H9 (cell line): ENCODE measurements at regions not wholly inside any gene's neighbourhood (a gene's known extent, or its start where the extent isn't known, plus 50 kb on each side); places are given as distances from the start of the nearest gene placed in this dataset.

ENCODE experiments used
- DNase-seq: peaks from one replicate; pipeline ENCODE4 v3.0.0-alpha.2; 2017
- H2AFZ ChIP-seq: one replicate; pipeline ENCODE4 v1.6.1; 2013; ENCODE audit warnings: mild to moderate bottlenecking, low read length, control low read depth, moderate library complexity
- H2AK5ac ChIP-seq: 2 replicates; pipeline ENCODE4 v1.6.1; 2013; ENCODE audit warnings: low read length, control low read depth, mixed read lengths; ENCODE audit not compliant: insufficient read length
- H2BK120ac ChIP-seq: one replicate; pipeline ENCODE4 v1.6.1; 2013; ENCODE audit warnings: low read depth, mild to moderate bottlenecking, low read length, control low read depth, inconsistent platforms; ENCODE audit not compliant: poor library complexity, severe bottlenecking
- H2BK12ac ChIP-seq: 2 replicates; pipeline ENCODE4 v1.6.1; 2013; ENCODE audit warnings: low read length, control low read depth, mixed read lengths, low read depth; ENCODE audit not compliant: insufficient read length
- H2BK15ac ChIP-seq: 2 replicates; pipeline ENCODE4 v1.6.1; 2013; ENCODE audit warnings: low read depth, low read length, control low read depth
- H2BK20ac ChIP-seq: one replicate; pipeline ENCODE4 v1.6.1; 2013; ENCODE audit warnings: low read depth, mild to moderate bottlenecking, low read length, control low read depth, inconsistent platforms; ENCODE audit not compliant: poor library complexity, severe bottlenecking
- H2BK5ac ChIP-seq: 2 replicates; pipeline ENCODE4 v1.6.1; 2013; ENCODE audit warnings: low read length, control low read depth, mixed read lengths; ENCODE audit not compliant: insufficient read length
- H3K14ac ChIP-seq: 2 replicates; pipeline ENCODE4 v1.6.1; 2013; ENCODE audit warnings: low read length, control low read depth; ENCODE audit not compliant: insufficient read depth
- H3K18ac ChIP-seq: 2 replicates; pipeline ENCODE4 v1.6.1; 2013; ENCODE audit warnings: low read depth, mild to moderate bottlenecking, mixed read lengths, low read length, control low read depth; ENCODE audit not compliant: insufficient read length
- H3K23ac ChIP-seq: 2 replicates; pipeline ENCODE4 v1.6.1; 2013; ENCODE audit warnings: low read length, control low read depth, mixed read lengths, low read depth; ENCODE audit not compliant: insufficient read length
- H3K23me2 ChIP-seq: 2 replicates; pipeline ENCODE4 v1.6.1; 2013; ENCODE audit warnings: low read depth, mild to moderate bottlenecking, mixed read lengths, low read length, control low read depth; ENCODE audit not compliant: insufficient read length, poor library complexity, severe bottlenecking
- H3K27ac ChIP-seq: 2 replicates; pipeline ENCODE4 v1.5.1; 2013; ENCODE audit warnings: low read length, control low read depth, mixed read lengths, low read depth; ENCODE audit not compliant: insufficient read length
- H3K27me3 ChIP-seq: 2 replicates; pipeline ENCODE4 v1.6.1; 2013; ENCODE audit warnings: low read length, control low read depth, inconsistent platforms; ENCODE audit not compliant: insufficient read depth
- H3K4ac ChIP-seq: 2 replicates; pipeline ENCODE4 v1.6.1; 2013; ENCODE audit warnings: low read depth, mild to moderate bottlenecking, control low read depth, inconsistent platforms, low read length, moderate library complexity
- H3K4me1 ChIP-seq: 2 replicates; pipeline ENCODE4 v1.6.1; 2013; ENCODE audit warnings: low read length, control low read depth, inconsistent platforms; ENCODE audit not compliant: insufficient read depth
- H3K4me2 ChIP-seq: 2 replicates; pipeline ENCODE4 v1.6.1; 2013; ENCODE audit warnings: low read length, control low read depth, mixed read lengths; ENCODE audit not compliant: insufficient read length, insufficient read depth
- H3K56ac ChIP-seq: 2 replicates; pipeline ENCODE4 v1.6.1; 2013; ENCODE audit warnings: low read depth, mild to moderate bottlenecking, mixed read lengths, low read length, control low read depth; ENCODE audit not compliant: insufficient read length
- H3K79me1 ChIP-seq: 2 replicates; pipeline ENCODE4 v1.6.1; 2013; ENCODE audit warnings: low read depth, mild to moderate bottlenecking, moderate library complexity, low read length, control low read depth, inconsistent platforms; ENCODE audit not compliant: insufficient read depth, poor library complexity, severe bottlenecking
- H3K79me2 ChIP-seq: 2 replicates; pipeline ENCODE4 v1.6.1; 2013; ENCODE audit warnings: low read length, control low read depth, inconsistent platforms; ENCODE audit not compliant: insufficient read depth
- H3K9ac ChIP-seq: 2 replicates; pipeline ENCODE4 v1.6.1; 2013; ENCODE audit warnings: low read length, control low read depth, mixed read lengths; ENCODE audit not compliant: insufficient read length; ENCODE audit errors: extremely low read depth
- H3K9me3 ChIP-seq: one replicate; pipeline ENCODE4 v1.6.1; 2013; ENCODE audit warnings: low read depth, low read length, inconsistent platforms; ENCODE audit not compliant: control insufficient read depth
- H3T11ph ChIP-seq: one replicate; pipeline ENCODE4 v1.6.1; 2013; ENCODE audit warnings: mild to moderate bottlenecking, low read length, control low read depth, inconsistent platforms
- H4K20me1 ChIP-seq: one replicate; pipeline ENCODE4 v1.6.1; 2013; ENCODE audit not compliant: control insufficient read depth, insufficient read length, insufficient read depth
- H4K5ac ChIP-seq: 2 replicates; pipeline ENCODE4 v1.6.1; 2013; ENCODE audit warnings: low read depth, mild to moderate bottlenecking, mixed read lengths, low read length, control low read depth; ENCODE audit not compliant: insufficient read length
- H4K8ac ChIP-seq: replicated peaks from 2 replicates; pipeline ENCODE4 v1.6.1; 2013; ENCODE audit warnings: low read length, control low read depth, mixed read lengths, low read depth; ENCODE audit not compliant: insufficient read length
- H4K91ac ChIP-seq: 2 replicates; pipeline ENCODE4 v1.6.1; 2013; ENCODE audit warnings: low read depth, mild to moderate bottlenecking, moderate library complexity, mixed read lengths, low read length, control low read depth; ENCODE audit not compliant: insufficient read length
- H3K27ac Mint-ChIP-seq, 3 experiments: 2 replicates in 2 of 3; 3 replicates in 1 of 3; pipeline ENCODE4 v1.8.0; 2020 to 2021; ENCODE audit warnings: mixed read lengths in 3 of 3, mild to moderate bottlenecking in 1 of 3, moderate library complexity in 1 of 3
- H3K27me3 Mint-ChIP-seq: 2 replicates; pipeline ENCODE4 v1.8.0; 2021; ENCODE audit warnings: low read depth, mild to moderate bottlenecking, moderate library complexity, mixed read lengths
- H3K36me3 Mint-ChIP-seq, 3 experiments: 2 replicates in 2 of 3; 3 replicates in 1 of 3; pipeline ENCODE4 v1.8.0; 2020 to 2021; ENCODE audit warnings: low read depth in 3 of 3, mixed read lengths in 3 of 3; ENCODE audit not compliant: insufficient read depth in 1 of 3
- H3K4me1 Mint-ChIP-seq, 2 experiments: 2 replicates each; pipeline ENCODE4 v1.8.0; 2020; ENCODE audit warnings: mixed read lengths in 2 of 2
- H3K4me3 Mint-ChIP-seq, 2 experiments: 2 replicates in 1 of 2; 3 replicates in 1 of 2; pipeline ENCODE4 v1.8.0; 2020 to 2021; ENCODE audit warnings: mild to moderate bottlenecking in 2 of 2, mixed read lengths in 2 of 2, moderate library complexity in 1 of 2
- H3K9me3 Mint-ChIP-seq, 2 experiments: 2 replicates in 1 of 2; 3 replicates in 1 of 2; pipeline ENCODE4 v1.8.0; 2020; ENCODE audit warnings: mild to moderate bottlenecking in 2 of 2, mixed read lengths in 2 of 2, moderate library complexity in 1 of 2
- WGBS: extraction: QIAGEN DNeasy Blood & Tissue Kit; methylation state at CpG from one replicate; pipeline ENCODE4 v1.1.7; 2013; ENCODE audit warnings: missing lambda C conversion rate, low lambda C conversion rate, mixed read lengths; ENCODE audit not compliant: insufficient read length; ENCODE audit errors: extremely low coverage; 5-methylcytosine and 5-hydroxymethylcytosine counted together
- TF ChIP-seq, protein P1 (sequence below): fragments of 200-600 bp; sonication (generic); conservative IDR thresholded peaks from 3 replicates; pipeline ENCODE4 v1.8.0; 2021; ENCODE audit warnings: antibody characterized with exemption, mild to moderate bottlenecking

DNA sequence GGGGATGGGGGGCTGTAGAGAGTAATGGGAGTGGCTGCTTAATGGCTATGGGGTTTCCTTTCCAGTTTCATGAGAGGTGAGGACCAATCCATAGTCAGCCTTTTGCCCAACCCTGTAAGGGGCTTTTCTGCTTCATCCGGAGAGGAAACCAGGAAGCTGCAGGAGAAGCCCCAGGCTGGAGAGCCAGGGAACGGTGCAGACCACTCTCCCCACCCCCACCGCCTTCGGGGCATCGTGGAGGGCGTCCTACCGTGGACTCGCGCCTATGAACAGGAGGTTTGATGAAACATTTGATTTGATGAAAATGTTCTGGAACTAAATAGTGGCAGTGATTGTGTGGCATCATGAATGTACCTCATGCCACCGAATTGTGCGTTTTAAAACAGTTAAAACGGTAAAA lies 204.3 kb upstream of the DIO3 start:
- Histone ChIP-seq H3K18ac (no peak overlapping the region), H2BK15ac (no peak overlapping the region), H4K91ac (no peak overlapping the region), H3K23ac (no peak overlapping the region), H3K79me2 (no peaks in the 10 kb centered on the region), H3K27ac (no peak overlapping the region), H3K9ac (no peak overlapping the region), H3K27me3 (no peaks in the 10 kb centered on the region), H3K14ac (no peak overlapping the region), H3K4me1 (no peaks in the 10 kb centered on the region), H2BK120ac (no peak overlapping the region), H4K5ac (no peak overlapping the region), H3K79me1 (no peaks in the 10 kb centered on the region), H2AK5ac (no peak overlapping the region), H3K23me2 (no peaks in the 10 kb centered on the region), H3K4me2 (no peak overlapping the region), H3K4ac (no peak overlapping the region), H2BK20ac (no peak overlapping the region), H4K20me1 (no peaks in the 10 kb centered on the region), H2BK12ac (no peak overlapping the region), H3T11ph (no peak overlapping the region), H3K56ac (no peak overlapping the region), H2AFZ (no peak overlapping the region), H2BK5ac (no peak overlapping the region), H3K9me3 (no peaks in the 10 kb centered on the region), H4K8ac (no peak overlapping the region)
- no peak overlapping the region for H3K27ac Mint-ChIP-seq
- WGBS = no CpG with 5 or more reads among the region's 12 CpGs
- TF ChIP-seq, protein P1, sequence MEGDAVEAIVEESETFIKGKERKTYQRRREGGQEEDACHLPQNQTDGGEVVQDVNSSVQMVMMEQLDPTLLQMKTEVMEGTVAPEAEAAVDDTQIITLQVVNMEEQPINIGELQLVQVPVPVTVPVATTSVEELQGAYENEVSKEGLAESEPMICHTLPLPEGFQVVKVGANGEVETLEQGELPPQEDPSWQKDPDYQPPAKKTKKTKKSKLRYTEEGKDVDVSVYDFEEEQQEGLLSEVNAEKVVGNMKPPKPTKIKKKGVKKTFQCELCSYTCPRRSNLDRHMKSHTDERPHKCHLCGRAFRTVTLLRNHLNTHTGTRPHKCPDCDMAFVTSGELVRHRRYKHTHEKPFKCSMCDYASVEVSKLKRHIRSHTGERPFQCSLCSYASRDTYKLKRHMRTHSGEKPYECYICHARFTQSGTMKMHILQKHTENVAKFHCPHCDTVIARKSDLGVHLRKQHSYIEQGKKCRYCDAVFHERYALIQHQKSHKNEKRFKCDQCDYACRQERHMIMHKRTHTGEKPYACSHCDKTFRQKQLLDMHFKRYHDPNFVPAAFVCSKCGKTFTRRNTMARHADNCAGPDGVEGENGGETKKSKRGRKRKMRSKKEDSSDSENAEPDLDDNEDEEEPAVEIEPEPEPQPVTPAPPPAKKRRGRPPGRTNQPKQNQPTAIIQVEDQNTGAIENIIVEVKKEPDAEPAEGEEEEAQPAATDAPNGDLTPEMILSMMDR = no peak
- peaks cover 7% of the 10 kb centered on the region for H3K27me3 Mint-ChIP-seq
- peaks cover 3 to 5% of the 10 kb centered on the region in 2 experiments for H3K4me1 Mint-ChIP-seq
- no peak for DNase-seq
- H3K36me3 Mint-ChIP-seq = peaks cover 0 to 14% (median 4%) of the 10 kb centered on the region in 3 experiments; a peak in 2 of 7 replicates
- no peak overlapping the region for H3K4me3 Mint-ChIP-seq
- peaks cover 16 to 21% of the 10 kb centered on the region in 2 experiments for H3K9me3 Mint-ChIP-seq
